Lower leg skin (tissue), 4 donors: ENCODE measurements at regions not wholly inside any gene's neighbourhood (a gene's known extent, or its start where the extent isn't known, plus 50 kb on each side); places are given as distances from the start of the nearest gene placed in this dataset.

ENCODE experiments used
- DNase-seq, 2 donors: peaks; one replicate each; pipeline ENCODE4 v3.0.0-alpha.2; 2019; ENCODE audit warnings: low spot score in 2 of 2
- H3K4me3 ChIP-seq: fragments of 200-600 bp; sonication (generic); 2 replicates; pipeline ENCODE4 v1.5.1; 2017; ENCODE audit warnings: mild to moderate bottlenecking, low read depth; ENCODE audit not compliant: poor library complexity, severe bottlenecking
- POLR2A ChIP-seq, 2 donors: fragments of 450-650 bp; IDR thresholded peaks; one replicate each; pipeline ENCODE4 v1.6.1; 2016 to 2017; ENCODE audit warnings: antibody characterized with exemption in 2 of 2, mild to moderate bottlenecking in 1 of 2, moderate library complexity in 1 of 2
- WGBS, 2 donors: methylation state at CpG; one replicate each; pipeline ENCODE4 v1.1.5; 2018; 5-methylcytosine and 5-hydroxymethylcytosine counted together
- intact Hi-C: fragments of 100-400 bp; cut with DNase I; formaldehyde crosslinking; loops from one replicate; pipeline ENCODE4 v1.15.0; 2023; ENCODE audit warnings: low total_unique reads
- TF ChIP-seq, protein P1 (sequence below), 3 donors: fragments of 450-650 bp; IDR thresholded peaks; one replicate each; pipeline ENCODE4 v1.5.1; 2016; ENCODE audit warnings: antibody characterized with exemption in 3 of 3, mild to moderate bottlenecking in 3 of 3, moderate library complexity in 2 of 3

DNA sequence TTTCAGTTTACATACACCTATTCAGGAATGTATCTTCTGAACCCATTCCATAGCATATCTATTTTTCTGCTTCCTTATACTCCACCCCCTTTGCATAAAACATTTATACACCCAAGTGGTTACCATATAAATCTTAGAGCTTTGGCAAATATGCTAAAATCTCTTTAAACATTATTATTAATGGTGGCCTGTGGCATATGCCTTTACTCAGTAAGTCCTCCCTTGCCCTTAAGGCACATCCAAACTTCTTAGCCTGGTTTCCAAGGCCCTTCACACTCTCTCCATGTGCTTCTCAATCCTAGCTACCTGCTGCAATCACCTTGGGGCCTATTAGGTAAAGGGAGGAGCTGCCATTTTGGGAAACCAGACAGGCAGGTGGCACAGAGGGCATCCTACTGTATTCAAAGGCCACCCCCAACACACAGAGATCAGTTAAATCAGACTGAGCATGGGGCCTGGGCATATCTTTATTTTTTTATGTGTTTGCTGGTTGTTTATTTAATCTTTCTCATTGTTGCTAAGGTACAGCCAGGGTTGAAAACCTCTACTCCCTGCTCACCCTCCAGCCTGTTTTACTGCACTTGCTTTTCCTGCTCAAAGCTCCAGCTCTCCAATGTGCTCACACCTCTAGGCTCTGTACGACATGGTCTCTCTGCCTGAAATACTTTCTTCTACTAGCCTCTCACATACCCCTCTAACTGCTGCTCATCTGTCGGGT, 242.8 kb upstream of the HNRNPA3 start:
- no peak overlapping the region for H3K4me3 ChIP-seq
- no peak for DNase-seq
- WGBS, 2 donors: 42 to 93% methylated on average over 2 of the region's 2 CpGs
- intact Hi-C loops: no loop called here
- TF ChIP-seq, protein P1, sequence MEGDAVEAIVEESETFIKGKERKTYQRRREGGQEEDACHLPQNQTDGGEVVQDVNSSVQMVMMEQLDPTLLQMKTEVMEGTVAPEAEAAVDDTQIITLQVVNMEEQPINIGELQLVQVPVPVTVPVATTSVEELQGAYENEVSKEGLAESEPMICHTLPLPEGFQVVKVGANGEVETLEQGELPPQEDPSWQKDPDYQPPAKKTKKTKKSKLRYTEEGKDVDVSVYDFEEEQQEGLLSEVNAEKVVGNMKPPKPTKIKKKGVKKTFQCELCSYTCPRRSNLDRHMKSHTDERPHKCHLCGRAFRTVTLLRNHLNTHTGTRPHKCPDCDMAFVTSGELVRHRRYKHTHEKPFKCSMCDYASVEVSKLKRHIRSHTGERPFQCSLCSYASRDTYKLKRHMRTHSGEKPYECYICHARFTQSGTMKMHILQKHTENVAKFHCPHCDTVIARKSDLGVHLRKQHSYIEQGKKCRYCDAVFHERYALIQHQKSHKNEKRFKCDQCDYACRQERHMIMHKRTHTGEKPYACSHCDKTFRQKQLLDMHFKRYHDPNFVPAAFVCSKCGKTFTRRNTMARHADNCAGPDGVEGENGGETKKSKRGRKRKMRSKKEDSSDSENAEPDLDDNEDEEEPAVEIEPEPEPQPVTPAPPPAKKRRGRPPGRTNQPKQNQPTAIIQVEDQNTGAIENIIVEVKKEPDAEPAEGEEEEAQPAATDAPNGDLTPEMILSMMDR (IDR thresholded peaks at IDR 0.05): no peak
- no peak for TF ChIP-seq POLR2A (IDR thresholded peaks at IDR 0.05)

DNA sequence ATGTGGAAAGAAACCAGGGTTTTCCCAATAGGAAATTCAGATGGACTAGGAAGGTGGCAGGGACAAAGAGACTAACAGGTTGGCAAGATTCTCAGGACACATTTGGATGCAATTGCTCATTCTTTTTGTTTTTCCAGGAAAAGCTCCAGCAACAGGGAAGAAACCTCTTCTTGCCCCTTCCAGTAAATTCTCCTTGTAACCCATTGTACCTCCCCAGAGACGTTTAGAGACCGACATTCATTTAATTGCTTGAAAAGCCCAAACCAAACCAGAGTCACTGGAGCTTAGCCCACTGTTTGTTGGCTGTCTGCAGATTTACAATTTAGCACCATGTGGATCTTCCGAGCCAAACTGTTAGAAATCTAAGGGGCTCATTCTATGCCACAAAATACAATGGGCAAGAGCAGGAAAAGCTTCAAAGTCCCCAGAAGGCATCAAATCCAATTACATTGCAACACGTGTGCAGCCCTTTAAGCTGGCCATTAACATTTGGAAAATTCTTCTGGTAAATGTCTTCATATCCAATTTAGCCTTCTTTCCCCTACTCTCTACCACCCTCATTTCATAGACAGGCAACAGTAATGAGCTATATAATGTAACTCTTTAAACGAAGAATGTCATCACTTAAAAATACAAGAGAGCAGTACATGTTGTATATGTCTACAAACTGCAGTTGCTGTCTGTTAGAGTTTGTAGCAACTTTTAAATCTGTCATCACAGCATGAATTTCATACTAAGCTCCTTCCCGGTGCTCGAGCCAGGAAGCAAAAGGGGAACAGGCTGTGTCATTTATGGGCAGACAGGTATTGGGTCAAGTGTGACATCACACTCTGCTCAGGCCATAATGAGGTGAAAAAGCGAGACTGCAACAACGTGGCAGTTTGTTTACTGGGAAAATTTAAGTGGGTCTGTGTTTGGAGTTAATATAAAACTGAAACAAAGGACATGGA, 235.6 kb upstream of the HNRNPA3 start:
- H3K4me3 ChIP-seq: no peak overlapping the region
- intact Hi-C loops: no loop called here
- DNase-seq: no peak
- WGBS, 2 donors: 43 to 57% methylated on average over 9 of the region's 9 CpGs
- TF ChIP-seq POLR2A (IDR thresholded peaks at IDR 0.05): no peak
- TF ChIP-seq, protein P1 (IDR thresholded peaks at IDR 0.05): no peak

DNA sequence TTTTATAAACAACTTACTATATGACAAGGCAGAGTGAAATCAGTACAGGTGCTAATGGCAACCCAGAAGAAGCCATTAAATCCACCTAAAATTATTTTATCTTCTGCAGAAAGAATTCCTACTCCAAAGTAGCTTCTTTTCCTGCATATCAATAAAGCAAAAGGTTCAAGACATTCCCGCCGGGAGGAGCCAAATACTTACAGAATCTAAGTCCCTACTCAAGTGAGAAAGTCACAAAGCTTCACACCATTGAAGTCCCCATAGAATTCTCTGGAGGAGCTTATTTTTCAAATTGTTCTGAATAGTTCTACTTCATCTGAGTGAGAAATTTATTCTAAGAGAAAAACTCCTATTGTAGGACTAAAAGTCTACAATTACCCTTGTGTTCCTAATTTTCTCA, 233.7 kb upstream of the HNRNPA3 start:
- WGBS, 2 donors: 89 to 94% methylated on average over 2 of the region's 2 CpGs
- intact Hi-C loops: no loop called here
- DNase-seq: no peak
- no peak for TF ChIP-seq POLR2A (IDR thresholded peaks at IDR 0.05)
- TF ChIP-seq, protein P1 (IDR thresholded peaks at IDR 0.05): no peak
- H3K4me3 ChIP-seq: no peak overlapping the region

DNA sequence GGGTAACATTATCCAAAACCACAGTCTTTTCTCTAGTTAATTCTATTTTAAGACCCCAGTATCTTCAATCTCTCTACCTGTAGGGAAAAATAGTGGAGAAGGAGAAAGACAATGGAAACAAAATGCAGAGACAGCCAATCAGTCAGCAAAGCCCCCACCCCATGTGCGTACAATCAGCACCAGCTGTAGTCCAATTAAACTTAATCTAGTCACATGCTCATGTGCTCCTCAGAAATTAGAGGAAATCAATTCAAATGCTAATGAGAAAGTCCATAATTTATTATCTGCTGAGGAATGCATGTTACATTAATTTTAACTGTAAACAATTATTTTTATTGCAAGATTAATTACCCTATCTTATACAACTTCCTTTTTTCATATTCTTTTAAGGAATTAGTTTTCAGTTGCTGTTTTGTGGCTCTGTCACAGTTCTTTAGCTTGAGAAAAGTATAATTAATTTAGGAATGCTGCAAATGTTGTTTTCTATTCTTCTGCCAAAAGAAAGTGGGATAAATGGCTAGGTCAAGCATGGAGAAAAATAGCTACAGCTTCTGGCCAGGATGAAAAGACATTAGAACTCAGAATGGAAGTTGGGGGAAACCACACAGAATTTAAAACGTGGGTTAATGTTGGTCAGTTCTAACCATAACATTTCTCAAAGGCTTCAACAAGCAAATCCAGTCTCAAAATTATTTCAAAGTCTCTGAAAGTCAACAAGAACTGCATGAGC, 232.4 kb upstream of the HNRNPA3 start:
- no peak for TF ChIP-seq POLR2A (IDR thresholded peaks at IDR 0.05)
- TF ChIP-seq, protein P1 (IDR thresholded peaks at IDR 0.05): no peak
- WGBS, 2 donors: 59 to 64% methylated on average over 2 of the region's 2 CpGs
- intact Hi-C loops: no loop called here
- no peak for DNase-seq
- no peak overlapping the region for H3K4me3 ChIP-seq

DNA sequence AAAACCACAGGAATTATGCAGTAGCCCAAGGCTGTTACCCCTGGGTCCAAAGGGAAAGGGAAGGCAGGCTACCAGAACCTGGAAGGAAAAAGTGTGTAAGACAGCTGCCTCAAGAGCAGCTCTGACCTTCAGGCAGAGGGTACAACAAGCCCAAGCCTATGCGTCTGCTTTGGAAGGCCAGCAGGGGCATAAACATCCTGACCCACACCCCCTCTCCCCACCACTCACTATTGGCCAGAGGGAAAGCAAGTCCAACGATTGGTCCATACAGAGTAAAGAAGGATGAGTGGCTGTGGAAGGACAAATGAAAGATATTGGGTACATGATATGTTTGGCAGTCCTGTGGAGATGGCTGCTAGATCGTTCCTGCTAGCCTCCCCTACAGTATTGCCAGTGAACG, 227.6 kb upstream of the HNRNPA3 start:
- TF ChIP-seq, protein P1 (IDR thresholded peaks at IDR 0.05): no peak
- TF ChIP-seq POLR2A (IDR thresholded peaks at IDR 0.05): no peak

More for the DNA sequence above, 227.6 kb upstream of the HNRNPA3 start:
- no peak for DNase-seq
- WGBS, 2 donors: 84 to 88% methylated on average over 4 of the region's 4 CpGs
- no peak overlapping the region for H3K4me3 ChIP-seq
- intact Hi-C loops: no loop called here
